ENCODE measurements at regions not wholly inside any gene's neighbourhood (a gene's known extent, or its start where the extent isn't known, plus 50 kb on each side); places are given as distances from the start of the nearest gene placed in this dataset.

DNA sequence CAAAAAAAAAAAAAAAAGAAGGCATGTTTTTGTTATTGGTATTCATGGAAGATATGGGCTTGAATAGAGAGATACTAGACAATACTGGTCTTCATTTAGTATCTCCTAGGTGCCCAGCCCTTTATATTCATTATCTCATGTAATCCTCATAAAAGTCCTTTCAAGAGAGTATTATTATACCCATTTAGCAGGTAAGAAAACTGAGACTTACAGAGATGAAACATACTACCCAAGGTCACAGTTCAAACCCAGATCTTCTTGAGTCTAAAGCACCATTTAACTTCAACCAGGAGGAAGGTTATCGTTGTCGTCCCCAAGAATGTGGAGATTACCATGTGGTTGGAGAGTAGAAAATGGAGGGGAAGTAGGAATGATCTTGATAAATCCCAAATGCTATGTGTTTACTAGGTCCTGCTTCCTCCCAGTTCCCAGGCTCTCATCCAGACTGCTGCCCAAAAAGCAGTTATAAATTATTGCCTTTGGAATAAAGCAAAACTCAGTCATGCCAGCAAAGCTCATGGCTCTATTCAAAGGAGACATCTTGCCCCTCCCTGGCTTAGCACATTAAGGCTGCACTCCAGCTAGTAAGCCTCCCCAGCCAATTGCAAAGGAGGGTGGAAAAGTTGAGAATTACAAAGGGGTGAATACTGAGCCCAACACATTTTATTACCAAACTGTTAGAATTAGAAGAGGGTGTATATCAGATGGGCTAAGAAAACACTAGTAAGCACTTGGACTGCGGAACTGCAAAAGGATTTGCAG lies 163.9 kb downstream of the PIK3R1 start:
- TF ChIP-seq, protein P1, sequence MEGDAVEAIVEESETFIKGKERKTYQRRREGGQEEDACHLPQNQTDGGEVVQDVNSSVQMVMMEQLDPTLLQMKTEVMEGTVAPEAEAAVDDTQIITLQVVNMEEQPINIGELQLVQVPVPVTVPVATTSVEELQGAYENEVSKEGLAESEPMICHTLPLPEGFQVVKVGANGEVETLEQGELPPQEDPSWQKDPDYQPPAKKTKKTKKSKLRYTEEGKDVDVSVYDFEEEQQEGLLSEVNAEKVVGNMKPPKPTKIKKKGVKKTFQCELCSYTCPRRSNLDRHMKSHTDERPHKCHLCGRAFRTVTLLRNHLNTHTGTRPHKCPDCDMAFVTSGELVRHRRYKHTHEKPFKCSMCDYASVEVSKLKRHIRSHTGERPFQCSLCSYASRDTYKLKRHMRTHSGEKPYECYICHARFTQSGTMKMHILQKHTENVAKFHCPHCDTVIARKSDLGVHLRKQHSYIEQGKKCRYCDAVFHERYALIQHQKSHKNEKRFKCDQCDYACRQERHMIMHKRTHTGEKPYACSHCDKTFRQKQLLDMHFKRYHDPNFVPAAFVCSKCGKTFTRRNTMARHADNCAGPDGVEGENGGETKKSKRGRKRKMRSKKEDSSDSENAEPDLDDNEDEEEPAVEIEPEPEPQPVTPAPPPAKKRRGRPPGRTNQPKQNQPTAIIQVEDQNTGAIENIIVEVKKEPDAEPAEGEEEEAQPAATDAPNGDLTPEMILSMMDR (IDR thresholded peaks at IDR 0.05): no peak

GRCh38 chr5:68380078-68380477 lies 164.5 kb downstream of the PIK3R1 start:
- TF ChIP-seq, protein P1 (IDR thresholded peaks at IDR 0.05): no peak

DNA sequence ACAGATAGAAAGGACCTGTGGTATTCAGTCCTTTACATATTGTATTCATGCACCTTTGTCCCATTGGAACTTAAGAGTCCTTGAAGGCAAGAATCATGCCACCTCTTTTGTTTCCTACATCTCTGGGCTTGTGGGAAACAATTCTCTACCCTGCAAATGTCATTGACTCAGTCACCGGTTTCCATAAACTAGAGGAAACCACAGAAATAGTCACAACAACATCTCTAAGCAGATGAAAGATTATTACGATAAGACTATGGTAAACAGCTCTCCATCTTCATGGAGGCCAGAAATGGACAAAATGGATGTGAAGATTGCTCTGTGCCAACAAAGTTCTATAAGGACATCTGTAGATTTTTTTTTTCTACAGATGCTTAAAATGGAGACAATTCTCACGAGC lies 165.5 kb downstream of the PIK3R1 start:
- TF ChIP-seq, protein P1 (IDR thresholded peaks at IDR 0.05): no peak

- TF ChIP-seq, protein P1 (IDR thresholded peaks at IDR 0.05): no peak
These were observed 166.4 kb downstream of the PIK3R1 start for GRCh38 chr5:68381909-68382308.

- TF ChIP-seq, protein P1 (IDR thresholded peaks at IDR 0.05): no peak
These were observed 167.1 kb downstream of the PIK3R1 start for GRCh38 chr5:68382640-68383039.

DNA sequence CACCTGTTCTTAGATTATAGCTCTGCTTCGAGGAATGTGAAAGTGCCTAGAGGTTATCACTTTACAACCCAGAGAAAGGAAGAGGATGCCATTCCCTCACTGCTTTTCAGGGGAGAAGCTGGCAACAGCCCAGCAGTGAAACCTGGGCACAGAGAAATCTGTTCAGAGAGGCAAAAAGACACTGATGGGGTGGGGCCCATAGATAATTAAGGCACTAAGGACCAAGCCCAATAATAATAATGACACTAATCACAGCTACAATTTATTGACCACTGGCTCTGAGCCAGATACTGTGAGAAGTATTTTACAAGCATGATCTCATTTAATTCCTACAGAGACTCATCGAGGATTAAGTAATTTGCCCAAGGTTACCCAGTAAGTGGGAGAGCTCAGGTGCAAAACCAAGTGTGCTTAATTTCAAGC lies 168.3 kb downstream of the PIK3R1 start:
- TF ChIP-seq, protein P1 (IDR thresholded peaks at IDR 0.05): no peak

GRCh38 chr5:68384936-68385594 lies 169.5 kb downstream of the PIK3R1 start:
- TF ChIP-seq, protein P1 (IDR thresholded peaks at IDR 0.05): no peak
